Osteocyte (in vitro differentiated cells): ENCODE measurements at regions not wholly inside any gene's neighbourhood (a gene's known extent, or its start where the extent isn't known, plus 50 kb on each side); places are given as distances from the start of the nearest gene placed in this dataset.
A peak's percentile ranks its signal among the peaks of the same experiment; 100 is the strongest.

Experiments
- DNase-seq: peaks from one replicate; pipeline ENCODE4 v3.0.0; 2021; ENCODE audit warnings: mixed read lengths; ENCODE audit not compliant: unreplicated experiment; ENCODE audit errors: extremely low spot score
- H3K27ac Mint-ChIP-seq: one replicate; pipeline ENCODE4 v1.8.0; 2021; ENCODE audit warnings: mild to moderate bottlenecking, mixed read lengths; ENCODE audit not compliant: unreplicated experiment
- H3K27me3 Mint-ChIP-seq: one replicate; pipeline ENCODE4 v1.8.0; 2021; ENCODE audit warnings: mixed read lengths; ENCODE audit not compliant: unreplicated experiment
- H3K36me3 Mint-ChIP-seq: one replicate; pipeline ENCODE4 v1.8.0; 2021; ENCODE audit warnings: mixed read lengths; ENCODE audit not compliant: unreplicated experiment
- H3K4me1 Mint-ChIP-seq: one replicate; pipeline ENCODE4 v1.8.0; 2021; ENCODE audit warnings: mixed read lengths; ENCODE audit not compliant: unreplicated experiment
- H3K4me3 Mint-ChIP-seq: one replicate; pipeline ENCODE4 v1.8.0; 2021; ENCODE audit warnings: mild to moderate bottlenecking, moderate library complexity, mixed read lengths; ENCODE audit not compliant: unreplicated experiment
- H3K9me3 Mint-ChIP-seq: one replicate; pipeline ENCODE4 v1.8.0; 2021; ENCODE audit warnings: mixed read lengths; ENCODE audit not compliant: unreplicated experiment
- CTCF ChIP-seq: fragments of 200-600 bp; sonication (generic); IDR thresholded peaks from 2 replicates; pipeline ENCODE4 v1.5.0; 2021; ENCODE audit warnings: antibody characterized with exemption, mild to moderate bottlenecking, moderate library complexity

GRCh38 chr11:23063276-23063675, 203.0 kb upstream of the CCDC179 start:
- Mint-ChIP-seq H3K9me3 (no peaks in the 10 kb centered on the region), H3K27ac (no peak overlapping the region), H3K4me3 (no peak overlapping the region), H3K36me3 (no peaks in the 10 kb centered on the region), H3K4me1 (no peaks in the 10 kb centered on the region), H3K27me3 (peaks cover 9% of the 10 kb centered on the region)
- no peak for TF ChIP-seq CTCF
- no peak for DNase-seq

- H3K9me3 Mint-ChIP-seq: no peaks in the 10 kb centered on the region
- H3K4me3 Mint-ChIP-seq: peak overlapping the region; percentile 0
- H3K36me3 Mint-ChIP-seq: no peaks in the 10 kb centered on the region
Observed at GRCh38 chr11:23078289-23078971, 218.2 kb upstream of the CCDC179 start.

GRCh38 chr11:23079382-23079813, 219.1 kb upstream of the CCDC179 start:
- no peak for TF ChIP-seq CTCF
- peaks cover 27% of the 10 kb centered on the region for H3K4me1 Mint-ChIP-seq
- no peak for DNase-seq
- H3K4me3 Mint-ChIP-seq: peak overlapping the region; percentile 17
- H3K27ac Mint-ChIP-seq: peak overlapping the region; percentile 60
- no peaks in the 10 kb centered on the region for H3K9me3 Mint-ChIP-seq
- H3K36me3 Mint-ChIP-seq: no peaks in the 10 kb centered on the region
- no peaks in the 10 kb centered on the region for H3K27me3 Mint-ChIP-seq

More at GRCh38 chr11:23078289-23078971, 218.2 kb upstream of the CCDC179 start:
- peaks cover 27% of the 10 kb centered on the region for H3K4me1 Mint-ChIP-seq
- no peak for TF ChIP-seq CTCF
- peak overlapping the region; percentile 60 for H3K27ac Mint-ChIP-seq
- no peaks in the 10 kb centered on the region for H3K27me3 Mint-ChIP-seq
- DNase-seq: no peak

- no peaks in the 10 kb centered on the region for H3K9me3 Mint-ChIP-seq
- peaks cover 3% of the 10 kb centered on the region for H3K27me3 Mint-ChIP-seq
- no peak for TF ChIP-seq CTCF
- no peak overlapping the region for H3K4me3 Mint-ChIP-seq
- H3K4me1 Mint-ChIP-seq: no peaks in the 10 kb centered on the region
- no peak for DNase-seq
- no peak overlapping the region for H3K27ac Mint-ChIP-seq
- H3K36me3 Mint-ChIP-seq: no peaks in the 10 kb centered on the region
Observed at GRCh38 chr11:23087407-23087806, 227.1 kb upstream of the CCDC179 start.

- no peak for DNase-seq
- Mint-ChIP-seq H3K27me3 (peaks cover 3% of the 10 kb centered on the region), H3K27ac (no peak overlapping the region), H3K9me3 (no peaks in the 10 kb centered on the region), H3K36me3 (no peaks in the 10 kb centered on the region), H3K4me3 (no peak overlapping the region), H3K4me1 (peaks cover 2% of the 10 kb centered on the region)
- no peak for TF ChIP-seq CTCF
Observed at GRCh38 chr11:23090659-23091058, 230.4 kb upstream of the CCDC179 start.
